Stimulated activated CD8-positive, alpha-beta memory T cell treated with anti-CD3 and anti-CD28 coated beads, Interleukin-4, amount 100 ng/mL, for 48 hours (primary cell): ENCODE measurements at regions not wholly inside any gene's neighbourhood (a gene's known extent, or its start where the extent isn't known, plus 50 kb on each side); places are given as distances from the start of the nearest gene placed in this dataset.
"Not testable (repeated sequence)": the region's sequence is repeated elsewhere in the genome, so short reads cannot be mapped to it uniquely, and the experiment has no call there.

Experiments used
- DNase-seq: peaks from one replicate; pipeline ENCODE4 v3.0.0-alpha.2; 2020

GRCh38 chr13:81596224-81596753 is 1255.4 kb upstream of the SPRY2 start:
- no peak for DNase-seq

DNA sequence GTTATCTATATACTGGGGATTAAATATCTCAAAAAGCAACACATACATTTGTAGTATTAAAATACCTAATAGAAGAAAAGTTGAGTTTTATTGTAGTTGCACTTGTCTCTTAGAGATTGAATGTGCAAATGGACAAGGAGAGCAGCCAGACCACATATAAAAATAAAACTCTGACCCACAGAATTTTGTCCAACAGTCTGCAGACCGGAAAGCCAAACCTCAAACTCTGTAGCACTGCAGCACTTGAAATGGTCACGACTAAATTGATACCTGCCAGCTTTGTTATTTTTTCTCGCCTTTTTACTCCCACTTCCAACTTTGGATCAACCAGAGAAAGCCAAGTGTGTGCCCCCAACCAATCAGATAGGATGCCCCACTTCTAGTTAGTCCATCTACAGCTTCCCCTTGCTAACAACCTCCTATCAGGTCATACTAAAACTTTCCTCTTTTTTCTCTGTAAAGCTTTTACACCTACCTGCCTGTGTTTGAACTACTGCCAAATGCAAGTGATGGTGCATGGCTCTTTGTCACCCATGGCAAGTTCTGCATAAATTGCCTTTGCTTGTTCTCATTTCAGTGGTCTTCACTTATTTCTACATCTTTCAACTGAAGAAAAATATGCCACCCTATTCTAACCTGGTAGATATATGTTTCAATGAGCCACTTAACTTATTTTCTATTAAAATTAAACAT is 1250.7 kb upstream of the SPRY2 start:
- DNase-seq: no peak

DNA sequence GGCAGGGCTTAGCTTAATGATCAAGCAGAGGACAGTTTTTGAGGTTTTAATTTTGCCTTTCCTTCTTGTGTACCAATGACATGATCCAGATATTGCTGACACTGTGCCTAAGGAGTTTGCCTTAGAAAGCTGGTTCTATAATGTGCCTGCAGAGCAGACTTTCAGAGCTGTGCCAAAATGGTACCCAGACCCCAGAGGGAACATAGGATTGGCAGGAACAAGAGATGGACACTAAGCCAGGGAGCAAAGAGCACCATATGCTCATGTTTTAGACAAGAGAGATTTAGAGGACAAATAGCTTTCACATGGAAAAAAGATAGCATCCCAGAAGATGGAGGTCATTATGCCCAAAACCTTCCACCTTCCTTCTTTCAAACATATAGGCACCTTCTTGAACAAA is 1241.5 kb upstream of the SPRY2 start:
- DNase-seq: no peak

DNA sequence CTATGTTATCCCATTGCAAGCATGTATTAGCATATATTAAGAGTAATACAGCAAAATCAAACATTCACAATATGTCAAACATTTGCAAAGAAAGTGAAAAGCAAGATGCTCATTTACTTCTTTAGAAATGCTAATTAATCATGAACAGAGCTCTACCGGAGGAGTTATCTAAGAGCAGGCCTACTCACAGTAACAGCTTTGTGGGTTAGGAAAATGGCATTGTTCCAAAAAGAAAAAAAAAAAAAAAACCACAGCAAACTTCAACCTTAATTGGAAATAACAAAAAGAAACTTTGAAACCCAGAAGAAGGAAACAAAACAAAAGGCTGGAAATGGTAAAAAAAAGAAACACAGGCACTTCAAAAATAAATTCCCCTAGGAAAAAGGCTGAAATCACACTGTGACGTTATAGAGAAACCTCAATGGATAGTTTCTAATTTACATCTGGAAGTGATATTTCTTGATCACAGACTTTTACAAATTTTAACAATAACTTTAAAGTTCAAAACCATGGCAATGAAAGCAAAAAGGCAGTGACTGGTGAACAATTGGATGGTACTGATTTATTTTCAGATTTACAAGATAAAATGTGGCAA is 1236.8 kb upstream of the SPRY2 start:
- DNase-seq: no peak

GRCh38 chr13:81568824-81569223 is 1227.9 kb upstream of the SPRY2 start:
- no peak for DNase-seq

DNA sequence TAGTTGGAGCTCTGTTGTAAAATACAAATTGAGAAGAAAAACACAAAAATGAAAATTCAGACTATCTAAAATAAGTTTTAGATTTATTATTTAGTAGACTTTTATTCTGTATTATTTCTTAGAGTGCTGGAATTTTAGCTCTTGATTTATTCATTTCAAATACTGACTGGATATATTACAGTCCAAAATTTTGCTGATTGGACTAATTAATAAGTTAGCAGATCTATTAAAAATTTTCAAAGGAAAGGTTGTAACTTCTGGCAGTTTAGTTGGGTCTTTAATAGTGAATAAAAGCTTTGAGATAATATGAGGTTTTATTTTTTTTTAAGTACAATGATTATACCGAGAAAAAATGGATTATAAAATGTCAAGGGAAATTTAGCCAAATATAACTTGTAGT is 1224.9 kb upstream of the SPRY2 start:
- DNase-seq: no peak

DNA sequence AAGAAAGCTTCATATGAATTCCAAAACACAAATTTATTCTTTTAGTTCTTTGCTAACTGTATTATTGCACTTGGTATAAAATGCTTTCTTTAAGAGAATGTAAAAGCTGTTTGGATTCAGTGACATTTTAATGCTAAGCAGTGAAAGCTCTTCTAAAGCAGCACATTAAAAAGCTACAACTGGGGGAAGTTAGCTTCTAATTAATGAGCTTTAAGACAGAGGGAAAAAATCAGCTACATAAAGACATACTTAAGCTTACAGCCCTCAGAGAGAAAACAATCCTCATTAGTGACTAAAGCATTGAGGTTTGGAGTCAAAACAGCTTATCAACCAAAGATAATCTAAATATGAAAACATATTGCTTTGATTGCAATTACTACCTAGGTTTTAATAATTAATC is 1222.2 kb upstream of the SPRY2 start:
- no peak for DNase-seq

DNA sequence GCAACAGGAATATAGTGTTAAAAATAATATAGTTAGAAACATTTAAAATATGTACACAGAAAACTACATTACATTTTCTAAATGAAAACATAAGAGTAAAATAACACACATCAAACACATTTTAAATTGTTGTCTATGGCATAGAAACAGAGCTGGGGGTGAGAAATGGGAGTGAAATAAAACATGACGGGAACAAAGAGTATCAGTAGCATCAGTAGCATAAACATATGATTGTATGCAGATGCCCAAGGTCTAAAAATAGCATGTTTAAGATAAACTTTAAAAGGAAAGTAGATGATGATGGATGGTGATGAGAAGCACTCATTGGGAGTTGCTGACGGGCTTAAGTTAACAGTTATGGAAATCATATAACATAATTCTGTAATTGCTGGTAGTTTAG is 1221.7 kb upstream of the SPRY2 start:
- no peak for DNase-seq

DNA sequence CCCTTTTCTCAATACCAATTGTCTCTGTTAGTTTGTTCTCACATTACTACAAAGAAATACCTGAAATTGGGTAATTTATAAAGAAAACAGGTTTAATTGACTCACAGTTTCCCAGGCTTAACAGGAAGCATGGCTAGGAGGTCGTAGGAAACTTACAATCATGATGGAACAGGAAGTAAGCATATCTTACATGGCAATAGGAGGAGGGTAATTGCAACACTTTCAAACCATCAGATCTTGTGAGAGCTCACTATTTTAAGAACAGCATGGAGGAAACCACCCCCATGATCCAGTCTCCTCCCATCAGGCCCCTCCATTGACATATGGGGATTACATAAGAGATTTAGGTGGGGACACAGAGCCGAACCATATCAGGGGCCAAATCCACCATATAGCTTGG is 1210.1 kb upstream of the SPRY2 start:
- no peak for DNase-seq

DNA sequence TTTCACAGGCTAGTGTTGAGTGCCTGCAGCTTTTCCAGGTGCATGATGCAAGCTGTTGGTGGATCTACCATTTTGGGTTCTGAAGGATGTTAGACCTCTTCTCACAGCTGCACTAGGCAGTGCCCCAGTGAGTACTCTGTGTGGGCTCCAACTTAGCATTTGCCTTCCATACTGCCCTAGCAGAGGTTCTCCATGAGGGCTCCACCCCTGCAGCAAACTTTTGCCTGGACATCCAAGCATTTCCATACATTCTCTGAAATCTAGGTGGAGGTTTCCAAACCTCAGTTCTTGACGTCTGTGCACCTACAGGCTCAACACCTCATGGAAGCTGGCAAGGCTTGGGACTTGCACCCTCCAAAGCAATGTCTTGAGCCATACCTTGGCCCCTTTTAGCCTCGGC is 1205.4 kb upstream of the SPRY2 start:
- DNase-seq: not testable (repeated sequence)

DNA sequence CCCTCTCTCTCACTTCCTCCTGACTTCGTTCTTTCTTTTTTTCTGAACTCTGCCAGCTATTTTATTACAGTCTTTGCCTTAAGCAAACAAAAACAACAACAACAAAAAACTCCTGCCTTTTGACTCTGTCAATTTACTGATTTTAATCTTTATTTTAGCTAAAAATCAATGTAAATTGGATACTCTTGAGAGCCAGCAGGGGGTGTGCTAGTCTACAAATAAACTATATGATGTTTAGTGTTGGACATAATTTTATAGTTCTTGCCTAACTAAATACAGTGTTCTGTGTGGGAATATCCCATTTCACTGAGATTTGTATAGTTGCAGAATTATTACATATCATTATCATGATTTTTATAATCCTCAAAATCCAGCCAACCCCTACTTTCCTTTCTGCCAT is 1199.9 kb upstream of the SPRY2 start:
- DNase-seq: no peak

- no peak for DNase-seq
Observed at GRCh38 chr13:81539643-81540150, 1198.8 kb upstream of the SPRY2 start.

DNA sequence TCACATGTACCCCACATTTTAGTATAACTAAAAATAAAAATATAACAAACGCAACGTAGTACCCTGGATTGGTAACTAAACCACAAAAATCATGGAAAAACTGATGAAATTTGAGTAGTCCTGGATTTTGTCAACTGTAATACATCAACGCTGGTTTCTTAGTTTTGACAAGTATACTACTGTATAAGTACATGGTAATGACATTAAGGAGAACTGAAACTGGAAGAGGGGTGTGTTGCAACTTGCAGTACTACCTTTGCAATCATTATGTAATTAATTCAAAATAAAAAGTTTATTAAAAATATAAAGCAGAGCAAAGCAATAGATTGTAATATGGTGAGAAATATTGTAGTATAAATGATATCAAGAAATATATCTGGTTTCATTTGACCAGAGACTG is 1158.0 kb upstream of the SPRY2 start:
- DNase-seq: no peak

DNA sequence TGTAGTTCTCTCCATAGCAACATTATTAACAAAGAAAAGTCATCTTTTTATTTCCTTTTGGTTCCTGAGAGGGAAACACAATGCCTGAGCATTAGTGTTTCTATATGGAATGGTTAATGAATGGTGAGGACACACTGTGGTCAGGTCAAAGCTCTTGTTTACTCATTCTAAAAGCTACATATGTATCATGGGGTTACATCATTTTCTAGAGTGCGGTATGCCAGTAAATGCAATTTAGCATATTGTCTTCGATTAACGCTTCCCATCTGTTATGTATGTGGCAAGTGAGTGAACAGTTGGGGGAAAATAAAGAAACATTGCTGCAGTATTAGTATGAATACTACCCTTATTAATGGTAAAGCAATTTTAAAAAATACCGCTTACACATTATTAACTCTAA is 1152.2 kb upstream of the SPRY2 start:
- DNase-seq: no peak

DNA sequence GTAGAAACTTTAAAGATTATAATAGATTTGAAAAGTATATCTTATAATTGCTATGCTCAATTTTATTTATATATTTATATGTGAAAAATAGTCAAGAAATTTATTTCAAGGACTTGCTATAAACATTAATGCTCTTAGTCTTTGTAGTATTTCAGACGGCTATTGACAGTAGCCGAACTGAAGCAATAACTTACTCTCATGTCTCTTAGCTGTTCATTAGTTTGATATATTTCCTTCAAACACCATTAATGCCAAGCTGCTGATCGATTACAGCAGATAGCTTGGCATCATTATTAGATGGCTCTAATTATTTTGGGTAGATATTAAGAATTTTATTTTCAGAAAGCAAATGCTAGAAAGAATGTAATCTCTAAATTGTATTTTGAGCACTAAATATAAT is 1151.5 kb upstream of the SPRY2 start:
- no peak for DNase-seq

DNA sequence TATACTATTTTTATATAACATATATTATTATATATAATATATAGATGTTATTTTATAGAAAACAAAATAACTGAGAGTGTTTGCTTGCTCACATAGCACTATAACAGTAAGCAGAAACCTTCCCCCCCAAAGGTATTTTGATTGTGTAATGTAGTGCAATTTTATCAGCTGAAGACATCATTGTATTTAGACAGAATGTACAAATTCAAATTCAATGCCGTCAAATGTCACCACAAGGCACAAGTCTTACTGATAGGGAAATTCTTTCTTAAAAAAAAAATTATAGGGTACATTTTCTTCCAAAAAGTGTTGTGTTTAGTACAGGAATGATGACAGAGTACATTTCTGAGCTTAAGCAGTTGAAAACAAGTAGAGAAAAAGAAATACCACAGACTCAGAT is 1147.1 kb upstream of the SPRY2 start:
- no peak for DNase-seq

- no peak for DNase-seq
Observed at GRCh38 chr13:81487151-81487550, 1146.2 kb upstream of the SPRY2 start.

GRCh38 chr13:81480634-81481033 is 1139.7 kb upstream of the SPRY2 start:
- DNase-seq: no peak

DNA sequence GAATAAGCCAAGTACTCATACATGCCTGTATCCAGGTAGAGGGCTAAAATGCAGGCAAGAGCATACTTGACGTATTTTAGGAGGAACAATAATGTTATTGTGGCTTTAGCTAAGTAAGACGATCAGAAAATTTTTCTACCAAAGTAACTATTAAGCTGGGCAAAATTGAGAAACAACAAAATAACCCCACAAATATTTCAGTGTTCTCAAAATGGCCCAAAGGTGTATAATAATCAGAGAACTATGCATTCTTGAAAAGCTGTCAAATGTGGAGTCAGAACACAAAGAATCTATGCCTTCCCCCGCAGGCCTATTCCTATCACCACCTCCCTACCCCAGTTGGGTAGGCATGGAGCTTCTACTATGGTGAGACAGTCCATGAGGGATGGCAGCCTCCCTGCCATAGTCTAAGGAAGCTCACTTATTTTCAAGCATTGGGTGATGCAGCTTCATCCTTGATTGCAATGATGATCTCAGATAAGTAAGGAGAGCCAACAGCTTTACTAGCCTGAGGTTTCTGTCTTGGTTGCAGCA is 1132.5 kb upstream of the SPRY2 start:
- DNase-seq: no peak

- no peak for DNase-seq
Observed at GRCh38 chr13:81458170-81458569, 1117.2 kb upstream of the SPRY2 start.

GRCh38 chr13:81446441-81446840 is 1105.5 kb upstream of the SPRY2 start:
- no peak for DNase-seq

DNA sequence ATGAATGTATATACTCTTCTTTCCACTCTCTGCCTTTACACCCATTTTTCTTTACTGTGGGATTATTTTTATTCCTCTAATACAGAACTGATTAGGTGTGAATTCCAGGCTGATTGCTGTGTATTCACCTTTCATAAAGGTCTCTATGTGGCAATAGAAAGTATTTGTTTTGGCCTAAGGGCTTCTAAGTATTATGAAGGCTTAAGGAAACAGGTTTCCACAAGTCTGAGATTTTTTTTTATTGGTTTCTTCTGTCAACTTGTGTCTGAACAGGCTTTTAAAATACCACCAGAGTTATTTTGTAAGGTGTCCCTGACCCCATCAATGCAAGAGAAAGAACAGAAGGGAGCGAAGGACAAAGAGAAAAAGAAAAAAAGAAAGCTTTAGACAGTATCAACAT is 1102.0 kb upstream of the SPRY2 start:
- no peak for DNase-seq

DNA sequence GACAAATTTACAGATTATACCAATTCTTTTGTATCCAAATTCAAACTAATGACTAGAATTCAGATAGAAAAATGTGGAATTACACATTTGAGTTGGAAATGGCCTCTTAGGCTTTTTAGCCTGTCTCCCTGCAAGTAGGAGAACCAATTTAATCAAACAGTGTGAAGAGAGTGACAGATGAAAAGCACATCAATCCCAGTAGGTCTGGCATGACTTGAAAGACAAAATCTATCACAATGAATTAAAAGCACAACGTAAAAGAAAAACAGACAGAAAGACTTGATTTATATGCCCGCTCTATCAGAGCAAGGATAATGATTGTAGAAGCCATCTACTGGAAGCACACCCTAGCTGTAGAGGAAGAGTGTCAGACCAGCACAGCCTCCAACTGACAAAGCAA is 1084.4 kb upstream of the SPRY2 start:
- no peak for DNase-seq

DNA sequence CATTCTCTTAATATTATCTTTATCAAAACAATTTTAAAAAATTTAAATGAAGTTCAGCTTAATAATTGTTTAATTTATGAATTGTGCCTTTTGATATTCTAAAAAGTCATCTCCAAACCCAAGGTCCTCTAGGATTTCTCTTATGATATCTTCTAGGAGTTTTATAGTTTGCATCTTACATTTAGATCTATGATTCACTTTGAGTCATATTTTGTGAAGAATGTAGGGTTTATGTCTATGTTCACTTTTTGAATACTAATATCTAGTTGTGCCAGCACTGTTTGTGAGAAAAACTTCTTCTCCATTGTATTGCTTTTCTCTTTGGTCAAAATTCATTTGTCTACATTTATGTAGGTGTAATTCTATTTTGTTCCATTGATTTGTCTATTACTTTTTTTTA is 1068.4 kb upstream of the SPRY2 start:
- no peak for DNase-seq

DNA sequence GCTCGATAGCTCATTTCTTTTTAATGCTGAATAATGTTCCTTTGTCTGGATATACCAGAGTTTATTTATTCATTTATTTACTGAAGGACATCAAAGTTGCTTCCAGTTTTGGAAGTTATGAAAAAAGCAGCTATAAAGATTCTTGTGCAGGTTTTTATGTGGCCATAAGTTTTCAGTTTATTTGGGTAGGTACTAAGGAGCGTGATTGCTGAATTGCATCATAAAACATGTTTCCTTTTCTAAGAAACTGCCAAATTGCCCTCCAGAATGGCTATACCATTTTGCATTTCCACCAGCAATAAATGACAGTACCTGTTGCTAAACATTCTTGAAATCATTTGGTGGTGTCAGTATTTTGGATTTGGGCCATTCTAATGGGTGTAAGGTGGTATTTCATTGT is 1067.7 kb upstream of the SPRY2 start:
- DNase-seq: no peak
